ENCODE measurements at regions not wholly inside any gene's neighbourhood (a gene's known extent, or its start where the extent isn't known, plus 50 kb on each side); places are given as distances from the start of the nearest gene placed in this dataset.

DNA sequence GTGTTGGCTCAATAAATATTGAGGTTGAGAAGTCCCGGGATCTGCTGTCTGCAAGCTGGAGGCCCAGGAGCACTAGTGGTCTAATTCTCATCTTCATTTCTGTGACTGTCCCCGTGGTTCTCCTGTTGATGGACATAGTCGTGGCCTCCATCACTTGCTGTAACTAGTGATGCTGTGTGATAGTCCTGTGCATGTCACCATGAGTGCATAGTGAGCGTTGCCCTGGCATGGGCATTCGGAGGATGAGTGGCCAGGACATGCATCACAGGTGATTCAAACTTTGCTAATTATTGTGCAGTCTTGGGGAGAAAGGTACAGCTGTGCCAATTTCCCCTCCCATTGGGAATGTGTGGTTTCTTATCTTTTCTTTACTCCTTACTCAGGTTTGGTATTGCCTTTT, 902.2 kb downstream of the BRD1 start (continued):
- no peak for TF ChIP-seq ZNF514 (tag by site-specific recombination; IDR thresholded peaks at IDR 0.05)
- no peak for TF ChIP-seq GLIS2 (tag by site-specific recombination; IDR thresholded peaks at IDR 0.05)
- TF ChIP-seq SP2 (tag by site-specific recombination; IDR thresholded peaks at IDR 0.05): no peak
- no peak for TF ChIP-seq ZNF274 (IDR thresholded peaks at IDR 0.05; ENCODE audit: low read length)
- no peak for TF ChIP-seq ZNF274 (tag by site-specific recombination; IDR thresholded peaks at IDR 0.05; ENCODE audit: borderline replicate concordance)
- no peak for TF ChIP-seq ZNF585B (tag by site-specific recombination; IDR thresholded peaks at IDR 0.05)

DNA sequence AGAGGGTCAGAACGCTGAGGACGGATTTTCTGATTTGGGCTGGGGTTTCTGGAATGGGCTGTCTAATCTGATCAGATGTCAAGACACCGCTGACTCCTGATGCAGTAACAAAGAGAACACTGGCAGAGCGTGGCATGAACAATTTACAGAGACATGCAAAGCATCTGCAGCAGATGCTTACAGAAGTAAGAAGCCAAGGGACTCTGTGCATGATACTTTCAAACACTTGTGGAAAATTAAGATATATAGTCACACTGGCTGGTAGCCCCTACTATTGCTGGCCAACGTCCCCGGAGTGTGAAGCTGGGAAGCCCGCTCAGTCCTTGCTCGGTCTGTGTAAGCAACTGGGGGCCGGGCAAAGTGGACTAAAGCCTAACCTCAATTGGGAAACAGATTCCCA, 903.7 kb downstream of the BRD1 start:
- H3K27ac ChIP-seq (ENCODE audit: extremely low read depth, low read depth, low read length): no peak overlapping the region
- no peaks in the 10 kb centered on the region for H3K4me1 ChIP-seq (ENCODE audit: control insufficient read depth, insufficient read depth, low read length)
- ChIA-PET POLR2A (no interaction called here), CTCF (no interaction called here)
- no peaks in the 10 kb centered on the region for H3K36me3 ChIP-seq (ENCODE audit: control insufficient read depth in 2 of 2, insufficient read depth in 1 of 2, low read length in 2 of 2)
- no peak for TF ChIP-seq ZNF610 (tag by site-specific recombination; IDR thresholded peaks at IDR 0.05; ENCODE audit: borderline replicate concordance)
- no peak for TF ChIP-seq ZBTB6 (tag by site-specific recombination; IDR thresholded peaks at IDR 0.05)
- TF ChIP-seq OSR2 (tag by site-specific recombination; IDR thresholded peaks at IDR 0.05): no peak
- TF ChIP-seq HOXC10 (CRISPR knock-in tag; IDR thresholded peaks at IDR 0.05): no peak
- TF ChIP-seq, protein P1, sequence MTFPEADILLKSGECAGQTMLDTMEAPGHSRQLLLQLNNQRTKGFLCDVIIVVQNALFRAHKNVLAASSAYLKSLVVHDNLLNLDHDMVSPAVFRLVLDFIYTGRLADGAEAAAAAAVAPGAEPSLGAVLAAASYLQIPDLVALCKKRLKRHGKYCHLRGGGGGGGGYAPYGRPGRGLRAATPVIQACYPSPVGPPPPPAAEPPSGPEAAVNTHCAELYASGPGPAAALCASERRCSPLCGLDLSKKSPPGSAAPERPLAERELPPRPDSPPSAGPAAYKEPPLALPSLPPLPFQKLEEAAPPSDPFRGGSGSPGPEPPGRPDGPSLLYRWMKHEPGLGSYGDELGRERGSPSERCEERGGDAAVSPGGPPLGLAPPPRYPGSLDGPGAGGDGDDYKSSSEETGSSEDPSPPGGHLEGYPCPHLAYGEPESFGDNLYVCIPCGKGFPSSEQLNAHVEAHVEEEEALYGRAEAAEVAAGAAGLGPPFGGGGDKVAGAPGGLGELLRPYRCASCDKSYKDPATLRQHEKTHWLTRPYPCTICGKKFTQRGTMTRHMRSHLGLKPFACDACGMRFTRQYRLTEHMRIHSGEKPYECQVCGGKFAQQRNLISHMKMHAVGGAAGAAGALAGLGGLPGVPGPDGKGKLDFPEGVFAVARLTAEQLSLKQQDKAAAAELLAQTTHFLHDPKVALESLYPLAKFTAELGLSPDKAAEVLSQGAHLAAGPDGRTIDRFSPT (tag by site-specific recombination; IDR thresholded peaks at IDR 0.05): no peak
- TF ChIP-seq ZNF138 (tag by site-specific recombination; IDR thresholded peaks at IDR 0.05; ENCODE audit: borderline replicate concordance): no peak
- TF ChIP-seq PRDM1 (tag by site-specific recombination; IDR thresholded peaks at IDR 0.05): no peak
- TF ChIP-seq TSHZ1 (tag by site-specific recombination; IDR thresholded peaks at IDR 0.05; ENCODE audit: borderline replicate concordance): no peak
- TF ChIP-seq ZFP3 (tag by site-specific recombination; IDR thresholded peaks at IDR 0.05; ENCODE audit: low read depth): no peak
- no peak overlapping the region for H3K4me3 ChIP-seq (ENCODE audit: low read depth, low read length)
- H3K9me3 ChIP-seq (ENCODE audit: control insufficient read depth, insufficient read depth, low read depth, low read length): no peaks in the 10 kb centered on the region

GRCh38 chr22:48923165-48923865, 904.4 kb downstream of the BRD1 start:
- Histone ChIP-seq H3K36me3 (ENCODE audit: control insufficient read depth in 2 of 2, insufficient read depth in 1 of 2, low read length in 2 of 2) (no peaks in the 10 kb centered on the region), H3K27ac (ENCODE audit: extremely low read depth, low read depth, low read length) (no peak overlapping the region), H3K4me3 (ENCODE audit: low read depth, low read length) (no peak overlapping the region), H3K9me3 (ENCODE audit: control insufficient read depth, insufficient read depth, low read depth, low read length) (no peaks in the 10 kb centered on the region), H3K4me1 (ENCODE audit: control insufficient read depth, insufficient read depth, low read length) (no peaks in the 10 kb centered on the region)
- CTCF ChIA-PET: no interaction called here
- POLR2A ChIA-PET: no interaction called here
- TF ChIP-seq ZNF521 (tag by site-specific recombination; IDR thresholded peaks at IDR 0.05): no peak
- TF ChIP-seq ZNF311 (tag by site-specific recombination; IDR thresholded peaks at IDR 0.05; ENCODE audit: borderline replicate concordance): no peak
- no peak for TF ChIP-seq ZNF223 (tag by site-specific recombination; IDR thresholded peaks at IDR 0.05)
- no peak for TF ChIP-seq ZNF561 (tag by site-specific recombination; IDR thresholded peaks at IDR 0.05; ENCODE audit: borderline replicate concordance)
- TF ChIP-seq, protein P2, sequence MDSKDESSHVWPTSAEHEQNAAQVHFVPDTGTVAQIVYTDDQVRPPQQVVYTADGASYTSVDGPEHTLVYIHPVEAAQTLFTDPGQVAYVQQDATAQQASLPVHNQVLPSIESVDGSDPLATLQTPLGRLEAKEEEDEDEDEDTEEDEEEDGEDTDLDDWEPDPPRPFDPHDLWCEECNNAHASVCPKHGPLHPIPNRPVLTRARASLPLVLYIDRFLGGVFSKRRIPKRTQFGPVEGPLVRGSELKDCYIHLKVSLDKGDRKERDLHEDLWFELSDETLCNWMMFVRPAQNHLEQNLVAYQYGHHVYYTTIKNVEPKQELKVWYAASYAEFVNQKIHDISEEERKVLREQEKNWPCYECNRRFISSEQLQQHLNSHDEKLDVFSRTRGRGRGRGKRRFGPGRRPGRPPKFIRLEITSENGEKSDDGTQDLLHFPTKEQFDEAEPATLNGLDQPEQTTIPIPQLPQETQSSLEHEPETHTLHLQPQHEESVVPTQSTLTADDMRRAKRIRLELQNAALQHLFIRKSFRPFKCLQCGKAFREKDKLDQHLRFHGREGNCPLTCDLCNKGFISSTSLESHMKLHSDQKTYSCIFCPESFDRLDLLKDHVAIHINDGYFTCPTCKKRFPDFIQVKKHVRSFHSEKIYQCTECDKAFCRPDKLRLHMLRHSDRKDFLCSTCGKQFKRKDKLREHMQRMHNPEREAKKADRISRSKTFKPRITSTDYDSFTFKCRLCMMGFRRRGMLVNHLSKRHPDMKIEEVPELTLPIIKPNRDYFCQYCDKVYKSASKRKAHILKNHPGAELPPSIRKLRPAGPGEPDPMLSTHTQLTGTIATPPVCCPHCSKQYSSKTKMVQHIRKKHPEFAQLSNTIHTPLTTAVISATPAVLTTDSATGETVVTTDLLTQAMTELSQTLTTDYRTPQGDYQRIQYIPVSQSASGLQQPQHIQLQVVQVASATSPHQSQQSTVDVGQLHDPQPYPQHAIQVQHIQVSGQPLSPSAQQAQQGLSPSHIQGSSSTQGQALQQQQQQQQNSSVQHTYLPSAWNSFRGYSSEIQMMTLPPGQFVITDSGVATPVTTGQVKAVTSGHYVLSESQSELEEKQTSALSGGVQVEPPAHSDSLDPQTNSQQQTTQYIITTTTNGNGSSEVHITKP (tag by site-specific recombination; IDR thresholded peaks at IDR 0.05): no peak
- TF ChIP-seq, protein P3, sequence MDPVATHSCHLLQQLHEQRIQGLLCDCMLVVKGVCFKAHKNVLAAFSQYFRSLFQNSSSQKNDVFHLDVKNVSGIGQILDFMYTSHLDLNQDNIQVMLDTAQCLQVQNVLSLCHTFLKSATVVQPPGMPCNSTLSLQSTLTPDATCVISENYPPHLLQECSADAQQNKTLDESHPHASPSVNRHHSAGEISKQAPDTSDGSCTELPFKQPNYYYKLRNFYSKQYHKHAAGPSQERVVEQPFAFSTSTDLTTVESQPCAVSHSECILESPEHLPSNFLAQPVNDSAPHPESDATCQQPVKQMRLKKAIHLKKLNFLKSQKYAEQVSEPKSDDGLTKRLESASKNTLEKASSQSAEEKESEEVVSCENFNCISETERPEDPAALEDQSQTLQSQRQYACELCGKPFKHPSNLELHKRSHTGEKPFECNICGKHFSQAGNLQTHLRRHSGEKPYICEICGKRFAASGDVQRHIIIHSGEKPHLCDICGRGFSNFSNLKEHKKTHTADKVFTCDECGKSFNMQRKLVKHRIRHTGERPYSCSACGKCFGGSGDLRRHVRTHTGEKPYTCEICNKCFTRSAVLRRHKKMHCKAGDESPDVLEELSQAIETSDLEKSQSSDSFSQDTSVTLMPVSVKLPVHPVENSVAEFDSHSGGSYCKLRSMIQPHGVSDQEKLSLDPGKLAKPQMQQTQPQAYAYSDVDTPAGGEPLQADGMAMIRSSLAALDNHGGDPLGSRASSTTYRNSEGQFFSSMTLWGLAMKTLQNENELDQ (tag by site-specific recombination; IDR thresholded peaks at IDR 0.05; ENCODE audit: low read depth): no peak
